GM21717 (cell line): ENCODE measurements at regions not wholly inside any gene's neighbourhood (a gene's known extent, or its start where the extent isn't known, plus 50 kb on each side); places are given as distances from the start of the nearest gene placed in this dataset.
A peak's percentile ranks its signal among the peaks of the same experiment; 100 is the strongest.

Experiments used
- ATAC-seq: cut with Tn5 transposase; IDR thresholded peaks from one replicate; pipeline ENCODE4 v1.9.1; 2021; ENCODE audit warnings: mild to moderate bottlenecking, moderate library complexity; ENCODE audit not compliant: unreplicated experiment

DNA sequence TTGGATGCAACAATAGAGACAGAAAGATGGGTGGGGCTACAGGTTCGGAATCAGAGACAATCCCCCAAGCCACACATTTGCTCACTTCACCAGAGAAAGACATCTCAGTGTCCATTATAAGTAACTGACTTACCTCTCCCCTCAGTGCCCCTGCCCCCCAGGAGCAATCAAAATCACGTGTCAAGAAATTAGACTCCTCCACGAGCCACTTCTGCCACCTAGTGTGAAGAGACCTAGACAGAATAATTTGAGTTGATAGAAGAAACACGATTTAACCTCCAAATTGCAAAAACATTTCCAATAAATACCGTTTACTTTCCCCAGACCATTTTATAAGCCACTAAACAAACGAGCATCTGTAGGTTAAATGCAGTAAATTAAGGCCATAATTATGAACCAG, 123.2 kb downstream of the SLC30A10 start:
- ATAC-seq, result no peak

DNA sequence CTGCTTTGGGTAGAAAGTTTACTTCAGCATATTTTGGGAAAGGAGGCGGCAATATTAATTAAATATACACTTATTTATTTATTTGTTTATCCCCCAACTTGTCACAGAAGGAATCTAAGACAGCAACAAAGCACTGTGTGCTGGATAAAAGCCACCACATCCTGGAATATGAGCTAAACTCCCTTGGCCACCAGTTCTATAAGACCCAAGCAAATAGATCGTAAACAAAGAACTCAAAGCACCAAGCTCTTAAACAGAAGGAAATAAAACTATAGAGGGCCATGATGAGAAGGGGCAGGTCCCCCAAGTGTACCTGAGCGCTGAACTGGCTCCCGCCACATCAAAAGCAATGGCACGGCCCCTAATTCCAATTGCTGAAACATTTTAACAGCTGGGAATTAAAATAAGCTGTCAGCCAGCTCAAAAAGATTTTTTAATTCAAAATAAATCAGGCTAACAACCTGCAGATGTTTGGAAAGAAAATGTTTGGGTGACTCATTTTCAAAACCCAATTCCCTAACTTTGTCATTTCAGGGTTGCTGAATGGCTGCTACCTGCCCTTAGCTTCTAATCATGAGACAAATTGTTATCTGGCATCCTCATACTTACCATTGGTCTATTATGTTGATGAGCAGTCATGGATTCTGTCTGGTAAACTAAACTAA, 127.1 kb downstream of the SLC30A10 start:
- ATAC-seq, result no peak

DNA sequence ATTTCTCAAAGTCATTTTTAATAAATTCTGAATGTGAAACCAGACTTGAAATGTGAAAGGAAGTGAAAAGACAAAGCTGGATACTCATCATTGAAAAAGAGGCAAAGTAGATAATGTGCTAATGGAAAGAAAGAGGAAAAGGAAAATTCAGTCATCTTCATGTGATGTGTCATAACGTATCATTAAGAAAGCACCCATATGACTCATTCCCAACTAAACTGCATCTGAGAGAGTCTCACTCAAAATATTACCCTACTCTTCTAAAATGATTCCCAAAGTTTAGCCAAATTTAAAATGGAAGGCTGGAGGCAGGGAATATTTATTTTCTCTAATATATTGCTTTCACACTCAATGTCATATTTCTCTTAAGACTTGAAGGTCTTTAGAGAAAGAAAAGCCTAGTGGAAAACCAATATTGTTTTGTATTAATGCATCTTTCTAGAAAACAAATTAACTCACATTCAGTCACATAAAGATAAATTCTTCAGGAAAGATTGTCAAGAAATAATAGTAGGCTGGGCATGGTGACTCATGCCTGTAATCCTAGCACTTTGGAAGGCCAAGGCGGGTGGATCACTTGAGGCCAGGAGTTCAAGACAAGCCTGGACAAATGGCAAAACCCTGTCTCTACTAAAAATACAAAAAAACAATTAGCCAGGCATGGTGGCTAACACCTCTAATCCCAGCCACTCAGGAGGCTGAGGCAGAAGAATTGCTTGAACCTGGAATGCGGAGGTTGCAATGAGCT, 129.9 kb downstream of the SLC30A10 start:
- ATAC-seq, result peak; percentile 49

DNA sequence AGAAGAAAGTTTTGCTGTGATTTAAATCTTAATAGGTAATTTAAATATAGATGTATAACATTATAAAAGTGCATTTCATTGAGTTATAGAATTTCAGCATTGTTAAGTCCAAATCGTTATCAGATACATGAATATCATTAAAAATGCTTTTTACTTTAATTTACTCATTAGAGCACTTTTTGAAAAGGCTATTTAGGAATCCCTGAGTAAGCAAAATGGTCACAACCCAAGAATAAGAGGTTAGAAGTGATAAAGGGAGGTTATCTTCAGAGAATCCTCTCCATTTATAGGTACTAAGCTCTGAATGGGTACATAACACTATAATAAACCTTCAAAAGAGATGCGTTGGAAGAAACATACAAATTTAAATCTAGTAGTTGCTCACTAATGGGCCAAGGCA, 130.7 kb downstream of the SLC30A10 start:
- ATAC-seq, result no peak

DNA sequence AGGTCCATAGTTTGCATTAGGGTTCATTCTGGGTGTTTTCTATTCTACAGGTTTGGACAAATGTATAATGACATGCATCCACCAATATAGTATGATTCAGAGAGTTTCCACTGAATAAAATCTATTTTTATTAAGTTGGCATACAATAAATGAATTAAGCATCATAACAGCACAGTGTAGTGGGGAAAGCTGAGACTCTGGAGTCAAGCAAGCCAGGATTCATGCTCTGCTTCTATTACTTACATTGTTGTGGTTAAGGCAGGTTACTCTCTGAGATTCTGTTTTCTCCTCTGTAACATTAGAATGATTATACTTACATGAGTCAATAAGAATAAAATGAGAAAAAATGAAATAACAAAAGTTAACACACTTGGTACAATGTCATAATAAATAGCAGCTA, 131.3 kb downstream of the SLC30A10 start:
- ATAC-seq, result no peak

DNA sequence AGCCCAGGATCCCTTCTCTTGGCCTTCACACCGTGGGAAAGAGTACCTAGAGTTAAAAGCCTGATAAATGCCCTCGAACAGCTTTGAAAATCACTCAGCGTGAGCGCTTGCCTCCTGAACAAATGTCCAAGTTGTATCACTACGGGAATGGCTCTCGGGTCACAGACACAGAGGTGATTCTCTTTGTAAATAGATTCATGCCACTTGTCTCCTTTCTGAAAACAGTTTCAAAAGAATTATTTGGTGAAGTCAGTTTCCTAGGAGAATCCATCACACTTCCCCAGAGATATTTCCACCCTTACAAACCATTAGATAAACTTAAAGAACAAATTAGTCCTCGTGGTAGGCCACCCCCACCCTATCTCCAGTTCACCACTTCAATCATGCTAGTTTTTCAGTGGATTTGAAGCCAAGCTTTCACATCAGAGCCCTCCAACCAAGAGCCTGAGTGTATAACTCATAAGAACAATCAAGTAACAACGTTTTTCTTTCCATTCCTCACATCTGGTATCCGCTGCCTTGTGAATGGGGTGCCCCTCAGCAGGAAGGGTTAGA, 132.9 kb downstream of the SLC30A10 start:
- ATAC-seq, result no peak

DNA sequence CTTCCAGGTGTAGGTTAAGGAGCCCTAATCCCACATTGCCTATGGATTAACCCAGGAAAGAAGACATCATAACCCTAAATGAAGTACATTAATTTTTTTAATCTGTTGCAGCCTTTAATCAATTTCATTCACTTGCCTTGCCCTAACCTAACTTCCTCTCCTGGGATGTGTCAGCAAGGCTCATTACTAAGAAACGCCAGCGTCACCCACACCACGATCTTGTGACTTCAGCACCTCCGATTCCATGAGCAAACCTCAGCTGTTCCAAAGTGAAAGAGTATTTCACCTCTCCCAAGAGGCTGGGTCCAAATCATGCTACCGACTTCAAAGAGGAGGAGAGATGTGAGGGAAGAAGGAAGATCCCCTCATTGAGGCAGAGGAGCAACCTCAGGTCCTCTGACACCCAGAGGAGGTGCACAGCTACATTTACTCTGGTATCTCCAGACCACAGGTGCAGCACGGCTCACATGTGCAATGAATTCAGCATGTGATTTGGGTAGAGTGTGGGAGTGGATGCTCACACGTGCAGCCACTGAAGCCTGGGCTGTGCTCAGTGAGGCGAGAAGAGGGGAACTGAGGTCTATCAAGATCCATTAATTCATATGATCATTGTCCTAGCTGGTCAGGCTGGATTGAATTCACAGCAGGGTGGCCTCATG, 134.1 kb downstream of the SLC30A10 start:
- ATAC-seq, result no peak

DNA sequence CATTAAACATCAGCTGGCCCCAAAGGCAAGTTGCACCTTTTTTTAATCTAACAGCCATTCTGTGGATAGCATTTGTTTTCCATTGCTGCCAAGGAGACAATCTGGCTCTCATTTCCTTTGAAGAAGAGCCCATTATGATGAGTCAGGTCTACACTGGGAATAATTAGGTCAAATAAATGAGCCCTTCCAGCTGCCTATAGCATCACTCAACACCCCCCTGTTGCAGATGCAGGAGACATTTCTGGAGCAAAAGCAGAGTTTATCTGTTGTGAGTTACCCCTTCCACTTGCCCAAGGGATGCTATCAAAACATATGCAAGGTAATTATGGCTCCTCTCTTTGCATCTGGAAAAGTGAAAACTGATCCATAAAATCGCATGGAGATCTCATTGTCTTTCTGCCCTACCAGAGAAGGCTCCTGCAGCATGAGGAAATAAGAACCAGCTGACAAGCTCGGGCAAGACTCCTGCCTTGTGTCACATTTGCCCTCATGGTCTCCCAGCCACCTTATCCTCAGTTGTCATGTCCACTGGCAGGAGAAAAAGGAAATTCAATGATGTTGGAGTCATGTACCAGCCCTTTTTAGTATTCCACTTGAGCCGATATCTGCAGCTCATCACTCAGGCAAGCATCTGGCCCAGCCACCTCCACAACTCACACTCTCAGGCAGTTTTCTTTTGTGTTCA, 135.9 kb downstream of the SLC30A10 start:
- ATAC-seq, result no peak

DNA sequence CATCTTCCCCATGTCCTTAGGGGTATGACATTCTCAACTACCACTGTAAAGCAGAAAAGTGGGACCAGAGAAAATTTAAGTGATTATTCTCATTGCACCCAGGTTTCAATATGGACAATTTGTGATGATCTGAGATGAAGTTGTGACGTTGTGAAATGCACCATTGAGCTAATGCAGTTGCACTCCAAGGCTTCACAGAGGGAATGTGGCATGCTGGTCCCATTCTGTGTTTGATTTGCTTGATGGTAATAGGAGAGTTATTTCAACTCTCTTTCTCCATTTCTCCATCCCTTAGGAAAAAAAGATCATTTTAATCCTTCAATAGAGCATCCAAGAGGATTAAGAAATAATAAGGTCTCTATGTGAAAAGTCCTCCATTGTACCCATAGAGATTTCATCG, 136.6 kb downstream of the SLC30A10 start:
- ATAC-seq, result no peak

DNA sequence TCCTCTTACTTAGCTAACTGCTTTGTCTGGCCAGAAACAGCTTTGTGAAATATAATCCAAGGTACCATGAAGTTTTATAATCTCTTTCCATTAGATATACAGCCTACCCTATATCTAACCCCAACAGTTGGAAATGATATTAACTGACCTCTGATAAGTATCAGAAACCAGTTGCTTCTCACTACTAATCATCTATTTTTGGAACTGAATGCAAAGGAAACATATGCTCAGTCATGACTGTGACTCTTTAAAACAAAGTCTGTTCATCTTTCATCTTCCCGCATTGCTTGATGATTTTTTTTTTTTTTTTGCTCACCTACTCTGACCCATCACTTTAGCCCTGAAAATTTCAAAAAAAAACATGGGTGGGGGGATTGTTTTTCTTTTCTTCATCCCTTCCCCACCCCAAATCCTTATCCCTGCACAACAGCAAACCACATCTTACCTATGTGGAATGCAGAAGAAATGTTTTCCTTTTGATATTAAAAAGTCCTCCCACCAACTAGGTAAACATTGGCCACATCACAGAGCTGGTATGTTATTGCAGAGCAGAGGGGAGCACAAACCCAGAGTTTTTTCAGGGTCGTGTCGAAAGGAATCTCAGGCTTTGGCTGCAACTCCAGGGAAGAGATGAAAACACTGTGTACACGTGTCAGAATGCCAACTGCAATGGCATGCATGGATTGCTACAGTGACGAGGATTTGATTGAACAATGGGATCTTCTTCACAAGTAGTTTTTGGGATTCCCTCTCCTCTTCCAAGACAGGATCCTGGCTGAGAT, 137.3 kb downstream of the SLC30A10 start:
- no peak for ATAC-seq

DNA sequence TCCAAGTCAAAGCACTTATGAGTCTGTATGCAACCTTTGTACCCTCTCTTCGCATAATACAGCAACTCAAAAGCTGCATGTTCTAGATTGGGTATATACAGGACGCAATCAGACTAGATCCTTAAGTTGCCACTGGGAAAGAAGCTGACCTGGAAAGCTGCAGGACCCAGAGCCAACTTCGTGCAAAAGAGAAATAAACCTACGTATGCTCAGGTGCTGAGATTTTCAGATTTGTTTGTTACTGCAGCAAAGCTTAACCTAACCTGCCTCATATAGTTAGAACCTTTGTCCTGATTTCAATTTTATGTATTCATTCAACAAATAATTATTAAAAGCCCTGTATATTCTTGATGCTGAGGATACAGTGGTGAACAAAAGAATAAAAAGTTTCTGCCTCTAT, 139.7 kb downstream of the SLC30A10 start:
- no peak for ATAC-seq

DNA sequence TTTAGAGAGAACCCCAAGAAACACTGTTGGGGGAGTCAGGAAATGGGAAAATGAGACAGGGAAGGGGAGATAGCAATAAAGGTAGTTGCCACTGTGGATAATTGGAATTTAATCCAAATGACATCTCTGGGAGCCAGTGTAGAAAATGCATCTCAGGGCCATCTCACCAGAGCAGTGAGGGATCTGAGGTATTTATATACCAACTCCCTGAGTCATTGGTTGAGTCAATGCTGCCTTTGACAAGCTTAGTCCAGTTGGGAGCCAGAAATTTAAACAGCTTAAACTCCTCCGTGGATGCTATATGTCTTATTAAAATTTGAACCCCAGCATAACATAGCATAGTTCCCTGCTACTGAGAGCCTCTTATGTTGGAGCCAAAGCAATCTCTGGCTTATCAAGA, 140.3 kb downstream of the SLC30A10 start:
- ATAC-seq, result no peak

DNA sequence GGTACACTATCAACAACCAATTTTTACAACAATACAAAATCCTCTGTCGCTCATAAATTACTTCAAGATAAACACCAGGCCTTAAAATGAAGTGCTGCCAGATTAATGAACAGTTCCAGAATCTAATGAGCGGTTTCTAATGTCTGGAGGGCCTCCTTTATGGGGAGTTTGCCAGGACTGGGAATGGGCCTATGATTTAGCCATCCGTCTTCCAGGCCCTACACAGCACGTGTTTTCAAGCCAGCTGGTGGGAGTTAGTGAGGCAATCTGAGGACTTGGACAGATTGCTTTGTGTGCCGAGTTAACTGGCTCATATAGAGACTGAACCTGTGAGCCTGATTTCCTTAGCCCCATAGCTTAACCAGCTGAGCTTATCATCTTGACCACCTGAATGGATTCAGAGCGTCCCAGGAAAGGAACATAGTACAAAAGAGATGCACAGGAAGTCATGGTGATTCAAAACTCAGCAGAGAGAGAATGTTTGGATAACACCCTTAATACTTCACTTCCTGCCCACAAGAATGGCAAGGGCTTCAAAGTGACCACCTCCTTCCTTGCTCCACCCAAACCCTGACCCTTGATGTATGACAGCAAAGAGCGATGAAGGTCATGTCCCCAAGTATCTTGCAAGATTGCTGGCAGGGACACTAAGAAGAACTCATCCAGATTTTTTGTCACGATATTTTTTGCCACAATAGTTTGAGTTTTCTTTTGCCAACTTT, 143.5 kb downstream of the SLC30A10 start:
- no peak for ATAC-seq

DNA sequence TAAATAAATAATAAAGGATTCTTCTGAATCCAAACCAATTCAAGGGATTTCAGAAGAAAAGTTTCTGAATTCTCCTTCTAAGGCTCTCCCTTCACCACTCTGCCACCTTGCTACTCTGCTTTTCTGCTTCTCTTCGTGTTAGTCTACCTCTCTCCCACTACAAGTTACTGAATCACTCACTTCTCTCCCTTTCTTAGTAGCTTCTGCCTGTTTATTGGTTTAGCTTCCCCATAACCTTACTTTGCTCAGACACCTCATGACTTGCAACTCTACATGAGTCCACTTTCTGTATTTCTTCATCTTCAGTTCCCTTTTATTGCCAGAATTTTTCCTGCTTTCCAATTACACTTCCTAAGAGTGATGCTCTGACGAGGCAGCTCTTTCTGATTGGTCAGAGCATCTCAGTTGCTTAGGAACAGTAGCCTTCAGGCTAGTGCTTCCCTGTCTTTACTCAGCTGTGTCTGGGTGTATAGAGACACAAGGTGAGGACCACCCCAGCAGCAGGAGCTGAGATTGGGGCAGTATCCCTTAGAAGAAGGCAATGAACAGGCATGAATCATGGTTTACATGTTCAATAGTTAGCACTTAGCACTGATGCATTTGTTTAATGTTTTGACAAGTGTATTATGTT, 144.6 kb downstream of the SLC30A10 start:
- ATAC-seq, result no peak

DNA sequence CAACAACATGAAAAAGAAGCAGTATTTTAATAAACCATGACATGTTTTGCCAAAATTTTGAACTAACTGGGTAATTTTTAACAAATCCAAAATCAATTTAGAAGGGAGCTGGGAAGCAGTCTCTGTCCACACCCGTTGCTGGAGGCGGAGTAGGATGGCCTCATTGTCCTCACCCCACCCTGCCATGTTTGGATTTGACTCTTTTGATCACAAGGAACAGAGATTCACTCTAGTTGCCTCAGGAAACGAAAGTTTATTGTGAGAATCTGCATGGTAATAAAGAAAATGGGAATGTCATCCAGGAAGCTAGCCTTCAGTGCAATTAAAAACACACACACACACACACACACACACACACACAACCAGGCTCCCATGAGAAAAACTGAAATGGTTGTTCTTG, 145.4 kb downstream of the SLC30A10 start:
- no peak for ATAC-seq

DNA sequence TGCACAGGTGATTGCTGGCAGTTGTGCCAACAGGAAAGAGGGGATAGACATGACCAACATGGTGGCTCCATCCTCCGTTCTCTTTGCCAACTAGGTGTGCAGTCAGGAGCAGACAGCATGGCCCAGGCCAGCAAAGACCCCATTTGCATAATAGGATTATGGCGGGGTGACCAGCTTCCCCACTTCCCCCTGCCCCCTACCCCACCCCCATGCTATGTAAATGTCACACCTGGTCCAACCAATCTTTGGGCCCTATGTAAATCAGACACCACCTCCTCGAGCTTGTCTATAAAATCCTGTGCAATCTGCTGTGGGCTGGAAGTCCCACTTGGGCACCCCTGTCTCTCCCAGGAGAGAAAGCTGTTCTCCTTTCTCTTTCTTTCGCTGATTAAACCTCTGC, 146.0 kb downstream of the SLC30A10 start:
- ATAC-seq, result no peak

DNA sequence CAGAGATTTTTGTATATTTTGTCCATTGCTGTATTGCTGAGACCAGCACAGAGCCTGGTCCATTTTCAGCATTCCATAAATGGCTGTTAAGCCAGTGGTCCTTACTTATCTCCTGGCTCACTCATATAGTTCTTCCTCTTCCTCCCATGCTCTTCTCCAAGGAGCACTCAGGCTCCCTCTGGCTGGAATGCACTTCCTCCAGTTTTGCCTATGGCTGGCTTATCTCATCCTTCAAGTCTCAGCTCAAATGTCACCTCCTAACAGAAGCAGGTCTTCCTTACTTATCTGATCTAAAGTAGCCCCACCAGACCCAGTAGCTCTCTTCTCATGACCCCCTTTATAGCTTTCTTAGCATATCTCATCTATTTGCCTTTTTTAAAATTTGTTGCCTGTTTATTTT, 146.9 kb downstream of the SLC30A10 start:
- no peak for ATAC-seq

DNA sequence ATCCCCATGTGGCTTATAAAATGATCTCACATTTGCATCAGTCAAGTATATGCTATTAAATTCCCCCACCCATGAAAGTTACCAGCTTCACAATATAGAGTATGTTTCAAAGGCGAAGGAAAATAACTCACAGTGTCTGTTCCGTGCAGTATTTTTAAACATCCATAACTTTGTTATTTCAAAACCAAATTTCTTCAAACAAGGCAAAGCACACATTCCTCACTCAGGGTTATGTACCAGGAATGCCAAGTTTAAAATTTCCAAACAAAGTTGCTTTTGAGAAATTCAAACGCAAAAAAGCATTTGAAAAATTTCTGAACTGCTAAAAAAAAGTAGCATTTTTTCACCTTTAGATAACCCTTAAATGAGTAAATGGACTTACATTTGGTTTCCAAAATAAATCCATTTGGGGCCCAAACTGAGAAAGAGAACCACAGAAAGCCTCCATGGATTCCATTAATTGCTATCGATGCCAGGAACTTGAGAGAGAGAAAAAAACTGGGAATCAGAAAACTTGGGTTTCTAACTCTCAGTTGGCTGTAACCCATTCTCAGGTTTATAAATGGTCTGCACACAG, 149.5 kb downstream of the SLC30A10 start:
- no peak for ATAC-seq

DNA sequence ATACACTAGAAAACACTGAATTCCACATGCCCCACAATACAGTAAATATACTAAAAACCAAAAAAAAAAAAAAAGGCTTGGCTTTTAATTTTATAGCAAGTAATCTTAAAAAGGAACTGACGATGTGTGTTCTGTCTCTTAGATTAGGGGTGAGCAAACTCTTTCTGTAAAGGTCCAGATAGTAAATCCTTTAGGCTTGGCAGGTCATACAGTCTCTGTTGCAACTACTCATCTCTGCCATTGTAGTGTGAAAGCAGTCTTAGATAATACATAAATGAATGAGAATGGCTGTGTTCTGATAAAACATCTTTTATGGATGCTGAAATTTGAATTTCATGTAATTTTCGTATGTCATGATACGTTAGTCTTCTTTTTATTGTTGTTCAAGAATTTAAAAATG, 150.2 kb downstream of the SLC30A10 start:
- no peak for ATAC-seq
